ENCODE measurements at regions not wholly inside any gene's neighbourhood (a gene's known extent, or its start where the extent isn't known, plus 50 kb on each side); places are given as distances from the start of the nearest gene placed in this dataset.

DNA sequence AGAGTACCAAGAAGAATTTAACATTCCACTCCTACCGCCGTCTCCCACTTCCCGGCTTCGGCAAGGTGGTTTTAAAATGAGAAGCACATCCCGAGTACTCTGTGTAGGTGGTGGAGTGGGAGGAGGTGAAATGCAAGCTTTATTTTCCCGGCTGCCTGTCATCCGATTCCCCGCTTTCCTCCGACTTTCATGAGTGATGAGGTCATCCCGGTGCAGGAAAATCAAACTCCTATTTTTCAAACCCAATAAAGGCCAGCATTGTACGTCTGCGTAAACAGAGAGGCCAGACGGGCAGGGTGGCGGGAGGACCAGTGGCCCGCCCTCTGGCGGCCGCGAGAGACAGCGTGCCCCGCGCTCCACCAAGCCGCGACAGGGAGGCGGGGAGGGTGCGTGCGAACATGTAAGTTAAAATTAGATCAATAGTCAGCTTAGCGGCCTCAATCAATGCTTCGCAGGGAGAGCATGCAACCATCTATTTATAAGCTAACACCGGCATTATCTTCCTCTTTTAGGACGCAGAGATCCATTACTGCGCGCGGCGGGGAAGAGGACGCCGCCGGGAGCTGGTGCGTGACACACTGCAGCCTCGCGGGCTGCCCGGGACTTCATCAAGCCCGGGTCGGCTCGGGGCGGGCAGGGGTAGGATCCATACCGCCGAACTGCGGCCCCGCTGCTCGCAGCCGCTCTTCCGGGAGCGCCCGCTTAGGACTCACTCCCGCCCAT, 163.3 kb downstream of the CD47 start:
- TF ChIP-seq, protein P1, sequence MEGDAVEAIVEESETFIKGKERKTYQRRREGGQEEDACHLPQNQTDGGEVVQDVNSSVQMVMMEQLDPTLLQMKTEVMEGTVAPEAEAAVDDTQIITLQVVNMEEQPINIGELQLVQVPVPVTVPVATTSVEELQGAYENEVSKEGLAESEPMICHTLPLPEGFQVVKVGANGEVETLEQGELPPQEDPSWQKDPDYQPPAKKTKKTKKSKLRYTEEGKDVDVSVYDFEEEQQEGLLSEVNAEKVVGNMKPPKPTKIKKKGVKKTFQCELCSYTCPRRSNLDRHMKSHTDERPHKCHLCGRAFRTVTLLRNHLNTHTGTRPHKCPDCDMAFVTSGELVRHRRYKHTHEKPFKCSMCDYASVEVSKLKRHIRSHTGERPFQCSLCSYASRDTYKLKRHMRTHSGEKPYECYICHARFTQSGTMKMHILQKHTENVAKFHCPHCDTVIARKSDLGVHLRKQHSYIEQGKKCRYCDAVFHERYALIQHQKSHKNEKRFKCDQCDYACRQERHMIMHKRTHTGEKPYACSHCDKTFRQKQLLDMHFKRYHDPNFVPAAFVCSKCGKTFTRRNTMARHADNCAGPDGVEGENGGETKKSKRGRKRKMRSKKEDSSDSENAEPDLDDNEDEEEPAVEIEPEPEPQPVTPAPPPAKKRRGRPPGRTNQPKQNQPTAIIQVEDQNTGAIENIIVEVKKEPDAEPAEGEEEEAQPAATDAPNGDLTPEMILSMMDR (IDR thresholded peaks at IDR 0.05) = peak; percentile 76 to 96 (median 93)
- TF ChIP-seq POLR2A (IDR thresholded peaks at IDR 0.05; ENCODE audit: low read depth) (no peak), POLR2AphosphoS5 (IDR thresholded peaks at IDR 0.05) (peak; percentile 18 to 54), EP300 (IDR thresholded peaks at IDR 0.05) (no peak)

All from esophagus muscularis mucosa (tissue), 4 donors.